ENCODE measurements at regions not wholly inside any gene's neighbourhood (a gene's known extent, or its start where the extent isn't known, plus 50 kb on each side); places are given as distances from the start of the nearest gene placed in this dataset.

DNA sequence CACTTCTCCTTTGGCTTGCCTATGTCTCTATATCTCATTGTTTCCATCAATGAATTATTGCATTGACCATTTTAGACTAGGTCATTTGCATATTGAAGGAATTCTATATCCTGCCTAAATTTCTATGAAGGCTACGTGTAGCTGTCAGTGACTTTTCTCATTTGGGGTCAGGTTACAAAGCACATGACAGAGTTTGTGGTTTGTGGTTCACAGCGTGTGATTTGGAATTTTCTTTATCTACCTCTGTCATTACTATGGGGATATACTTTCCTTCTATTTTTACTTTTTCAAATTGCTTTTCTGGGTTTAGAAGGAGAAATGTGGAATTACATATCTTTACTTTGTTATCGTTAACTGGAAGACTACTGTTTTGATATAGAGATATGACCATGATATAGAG is 317.3 kb upstream of the CFAP20DC start:
- TF ChIP-seq EGR1 (IDR thresholded peaks at IDR 0.05; ENCODE audit: low read depth in 2 of 2) (no peak), CTCF (IDR thresholded peaks at IDR 0.05; ENCODE audit: low read depth, low read length, missing input control) (no peak), JUND (IDR thresholded peaks at IDR 0.05) (no peak), YY1 (IDR thresholded peaks at IDR 0.05) (no peak), MAX (IDR thresholded peaks at IDR 0.05) (no peak), SP1 (IDR thresholded peaks at IDR 0.05) (no peak), REST (IDR thresholded peaks at IDR 0.05) (no peak), FOXA1 (IDR thresholded peaks at IDR 0.05) (no peak)
